GM12878 (cell line): ENCODE measurements at regions not wholly inside any gene's neighbourhood (a gene's known extent, or its start where the extent isn't known, plus 50 kb on each side); places are given as distances from the start of the nearest gene placed in this dataset.

Experiments used
- ATAC-seq: fragments of 200-7000 bp; cut with Tn5 transposase; 3 replicates; pipeline ENCODE4 v1.9.1; 2020; ENCODE audit warnings: mild to moderate bottlenecking, moderate library complexity
- BruUV-seq: library from RNA; stranded (reverse); fragments of 400-500 nt; replicated peaks from 2 replicates; lab custom pipeline; 2021; lab: Mats Ljungman, UMichigan
- CTCF ChIA-PET: fragments of 300-600 bp; sonication (Branson Sonifier 250); formaldehyde crosslinking; extraction: SDS; loops from one replicate; lab custom pipeline; 2021; ENCODE audit warnings: inconsistent platforms; lab: Yijun Ruan, JAX
- POLR2A ChIA-PET: fragments of 350-600 bp; formaldehyde crosslinking; extraction: SDS; loops from one replicate; lab custom pipeline; 2021; ENCODE audit warnings: inconsistent platforms; lab: Charles Lee
- RAD21 ChIA-PET: fragments of 300-600 bp; sonication (Branson Sonifier 250); formaldehyde crosslinking; loops from one replicate; lab custom pipeline; 2023; ENCODE audit warnings: antibody characterized with exemption; ENCODE audit not compliant: unreplicated experiment; lab: Charles Lee
- SMC1A ChIA-PET: fragments of 300-600 bp; sonication (Branson Sonifier 250); formaldehyde crosslinking; loops from one replicate; lab custom pipeline; 2023; ENCODE audit not compliant: unreplicated experiment, uncharacterized antibody; lab: Charles Lee
- DNase-seq: peaks from one replicate; pipeline ENCODE4 v3.0.0-alpha.2; 2011; ENCODE audit warnings: low read depth, low spot score
- FAIRE-seq: peaks from 3 replicates; lab custom pipeline; 2011; peaks lifted over from hg19 to GRCh38; lab: Jason Lieb, UNC
- H2AFZ ChIP-seq: 2 replicates; pipeline ENCODE4 v1.6.0; 2011; ENCODE audit warnings: low read depth, low read length, control low read depth; ENCODE audit not compliant: control insufficient read depth
- H3K27ac ChIP-seq: 2 replicates; pipeline ENCODE4 v1.5.1; 2011; ENCODE audit warnings: control low read depth; ENCODE audit not compliant: control insufficient read depth, insufficient read depth
- H3K27me3 ChIP-seq, 2 experiments: replicated peaks in 1 of 2; 2 replicates each; pipeline versions ENCODE4 v1.6.0 to v1.6.1; 2011; ENCODE audit warnings: low read length in 1 of 2; ENCODE audit not compliant: control insufficient read depth in 2 of 2, insufficient read depth in 2 of 2
- H3K36me3 ChIP-seq, 2 experiments: 2 replicates each; pipeline ENCODE4 v1.5.1; 2011; ENCODE audit warnings: low read length in 1 of 2; ENCODE audit not compliant: control insufficient read depth in 2 of 2, insufficient read depth in 2 of 2
- H3K4me1 ChIP-seq: 2 replicates; pipeline ENCODE4 v1.6.1; 2011; ENCODE audit warnings: mild to moderate bottlenecking, low read length, moderate library complexity, mixed read lengths; ENCODE audit not compliant: control insufficient read depth, insufficient read depth
- H3K4me2 ChIP-seq: 2 replicates; pipeline ENCODE4 v1.6.0; 2011; ENCODE audit warnings: control low read depth; ENCODE audit not compliant: control insufficient read depth, insufficient read depth
- H3K4me3 ChIP-seq: fragments of 200-600 bp; sonication (generic); 2 replicates; pipeline ENCODE4 v1.5.1; 2016
- H3K79me2 ChIP-seq: 2 replicates; pipeline ENCODE4 v1.6.0; 2011; ENCODE audit warnings: low read length; ENCODE audit not compliant: control insufficient read depth, insufficient read depth
- H3K9ac ChIP-seq: 2 replicates; pipeline ENCODE4 v1.8.0; 2011; ENCODE audit warnings: low read length, control low read depth, mixed read lengths; ENCODE audit not compliant: control insufficient read depth, insufficient read depth
- H3K9me3 ChIP-seq: replicated peaks from 3 replicates; pipeline ENCODE4 v1.5.1; 2011; ENCODE audit warnings: mild to moderate bottlenecking, low read length; ENCODE audit not compliant: control insufficient read depth, insufficient read depth
- H4K20me1 ChIP-seq: 2 replicates; pipeline ENCODE4 v1.6.0; 2011; ENCODE audit not compliant: control insufficient read depth, insufficient read depth
- BHLHE40 ChIP-seq, 2 experiments: fragments of 450-650 bp in 1 of 2; IDR thresholded peaks; 2 replicates each; pipeline ENCODE4 v1.6.1; 2011 to 2017; ENCODE audit warnings: low read depth in 2 of 2, borderline replicate concordance in 1 of 2, improper control_type of control experiment in 1 of 2, low read length in 1 of 2, mild to moderate bottlenecking in 1 of 2
- BMI1 ChIP-seq: fragments of 450-650 bp; IDR thresholded peaks from 2 replicates; pipeline ENCODE4 v1.6.1; 2016; ENCODE audit warnings: mild to moderate bottlenecking, moderate library complexity, borderline replicate concordance
- CHD1 ChIP-seq: IDR thresholded peaks from 2 replicates; pipeline ENCODE4 v1.6.1; 2012; ENCODE audit warnings: low read depth, low read length, improper control_type of control experiment
- EED ChIP-seq: sonication (generic); IDR thresholded peaks from 2 replicates; pipeline ENCODE4 v1.6.1; 2016; ENCODE audit warnings: antibody characterized with exemption, low read depth
- ELK1 ChIP-seq: IDR thresholded peaks from 2 replicates; pipeline ENCODE4 v1.6.1; 2012; ENCODE audit warnings: low read depth, low read length, improper control_type of control experiment
- HCFC1 ChIP-seq: fragments of 150-350 bp; IDR thresholded peaks from 2 replicates; pipeline ENCODE4 v1.6.1; 2014; ENCODE audit warnings: low read length
- IKZF2 ChIP-seq, 2 experiments: fragments of 450-650 bp; IDR thresholded peaks; 2 replicates each; pipeline ENCODE4 v1.6.1; 2017; ENCODE audit warnings: mild to moderate bottlenecking in 2 of 2, moderate library complexity in 2 of 2
- KLF5 ChIP-seq: fragments of 450-650 bp; IDR thresholded peaks from 2 replicates; pipeline ENCODE4 v1.6.1; 2014; ENCODE audit warnings: mild to moderate bottlenecking; ENCODE audit not compliant: partially characterized antibody
- MTA3 ChIP-seq: IDR thresholded peaks from 2 replicates; pipeline ENCODE4 v1.6.1; 2012; ENCODE audit warnings: low read length, inconsistent platforms, borderline replicate concordance
- PAX5 ChIP-seq: IDR thresholded peaks from 2 replicates; pipeline ENCODE4 v1.6.1; 2011; ENCODE audit warnings: low read depth, low read length, borderline replicate concordance
- PAX8 ChIP-seq: fragments of 450-650 bp; IDR thresholded peaks from 2 replicates; pipeline ENCODE4 v1.6.1; 2017; ENCODE audit warnings: mild to moderate bottlenecking, moderate library complexity
- RBBP5 ChIP-seq: fragments of 200-600 bp; sonication (generic); conservative IDR thresholded peaks from 2 replicates; pipeline ENCODE4 v1.6.1; 2016
- SPI1 ChIP-seq: IDR thresholded peaks from 2 replicates; pipeline ENCODE4 v1.6.1; 2011; ENCODE audit warnings: low read depth, mild to moderate bottlenecking, low read length, moderate library complexity, borderline replicate concordance; ENCODE audit not compliant: insufficient read depth
- TAF1 ChIP-seq: IDR thresholded peaks from 2 replicates; pipeline ENCODE4 v1.6.1; 2011; ENCODE audit warnings: mild to moderate bottlenecking, low read depth, low read length, borderline replicate concordance
- TARDBP ChIP-seq: IDR thresholded peaks from 2 replicates; pipeline ENCODE4 v1.6.1; 2016; ENCODE audit warnings: borderline replicate concordance
- TCF12 ChIP-seq: IDR thresholded peaks from 2 replicates; pipeline ENCODE4 v1.6.1; 2011; ENCODE audit warnings: low read depth, mild to moderate bottlenecking, low read length
- TCF7 ChIP-seq: IDR thresholded peaks from 2 replicates; pipeline ENCODE4 v1.6.1; 2014; ENCODE audit warnings: antibody characterized with exemption, borderline replicate concordance
- WGBS: methylation state at CpG from one replicate; pipeline ENCODE4 v1.1.6; 2016; ENCODE audit warnings: low lambda C conversion rate; ENCODE audit not compliant: insufficient replicate concordance, insufficient coverage; ENCODE audit errors: missing lambda C conversion rate; 5-methylcytosine and 5-hydroxymethylcytosine counted together
- in situ Hi-C: fragments of 300-500 bp; cut with MboI; formaldehyde crosslinking; loops from 9 replicates; pipeline ENCODE4 v1.14.3; 2018; ENCODE audit warnings: mixed read lengths
- intact Hi-C: fragments of 100-400 bp; cut with micrococcal nuclease; formaldehyde crosslinking; loops from one replicate; pipeline ENCODE4 v1.14.2; 2022; ENCODE audit not compliant: unreplicated experiment
- TF ChIP-seq, protein P1 (sequence below): fragments of 450-650 bp; formaldehyde crosslinking; IDR thresholded peaks from 2 replicates; pipeline ENCODE4 v1.5.0; 2022; ENCODE audit warnings: mild to moderate bottlenecking, missing genetic modification characterization
- TF ChIP-seq, protein P2 (sequence below): fragments of 450-650 bp; IDR thresholded peaks from 2 replicates; pipeline ENCODE4 v1.6.1; 2016; ENCODE audit warnings: mild to moderate bottlenecking

- TF ChIP-seq BMI1 (no peak), HCFC1 (no peak), TARDBP (no peak), TCF7 (no peak)
Observed at GRCh38 chr6:21984561-21984960, 312.3 kb downstream of the PRL start (continued).

DNA sequence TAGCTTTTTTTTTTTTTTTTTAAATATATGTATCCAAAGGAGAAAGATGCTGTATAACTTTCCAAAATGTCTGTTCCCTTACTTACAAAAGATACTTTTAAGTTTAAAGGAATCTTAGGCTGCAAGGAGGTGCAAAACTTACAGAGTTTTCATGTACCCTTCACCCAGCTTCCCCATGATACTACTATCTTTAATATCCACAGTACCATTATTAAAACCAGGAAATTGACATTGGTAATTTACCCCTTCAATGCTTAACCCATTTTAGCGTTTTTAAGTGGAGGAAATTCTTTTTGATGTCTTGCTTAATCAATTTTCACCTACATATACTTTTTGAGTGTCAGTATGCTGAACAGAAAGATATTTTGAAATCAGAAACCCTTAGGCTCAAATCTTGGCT lies 310.9 kb downstream of the PRL start:
- intact Hi-C loops: no loop called here
- no peak for DNase-seq
- no peak for TF ChIP-seq MTA3
- TF ChIP-seq TCF12: no peak
- TF ChIP-seq, protein P1, sequence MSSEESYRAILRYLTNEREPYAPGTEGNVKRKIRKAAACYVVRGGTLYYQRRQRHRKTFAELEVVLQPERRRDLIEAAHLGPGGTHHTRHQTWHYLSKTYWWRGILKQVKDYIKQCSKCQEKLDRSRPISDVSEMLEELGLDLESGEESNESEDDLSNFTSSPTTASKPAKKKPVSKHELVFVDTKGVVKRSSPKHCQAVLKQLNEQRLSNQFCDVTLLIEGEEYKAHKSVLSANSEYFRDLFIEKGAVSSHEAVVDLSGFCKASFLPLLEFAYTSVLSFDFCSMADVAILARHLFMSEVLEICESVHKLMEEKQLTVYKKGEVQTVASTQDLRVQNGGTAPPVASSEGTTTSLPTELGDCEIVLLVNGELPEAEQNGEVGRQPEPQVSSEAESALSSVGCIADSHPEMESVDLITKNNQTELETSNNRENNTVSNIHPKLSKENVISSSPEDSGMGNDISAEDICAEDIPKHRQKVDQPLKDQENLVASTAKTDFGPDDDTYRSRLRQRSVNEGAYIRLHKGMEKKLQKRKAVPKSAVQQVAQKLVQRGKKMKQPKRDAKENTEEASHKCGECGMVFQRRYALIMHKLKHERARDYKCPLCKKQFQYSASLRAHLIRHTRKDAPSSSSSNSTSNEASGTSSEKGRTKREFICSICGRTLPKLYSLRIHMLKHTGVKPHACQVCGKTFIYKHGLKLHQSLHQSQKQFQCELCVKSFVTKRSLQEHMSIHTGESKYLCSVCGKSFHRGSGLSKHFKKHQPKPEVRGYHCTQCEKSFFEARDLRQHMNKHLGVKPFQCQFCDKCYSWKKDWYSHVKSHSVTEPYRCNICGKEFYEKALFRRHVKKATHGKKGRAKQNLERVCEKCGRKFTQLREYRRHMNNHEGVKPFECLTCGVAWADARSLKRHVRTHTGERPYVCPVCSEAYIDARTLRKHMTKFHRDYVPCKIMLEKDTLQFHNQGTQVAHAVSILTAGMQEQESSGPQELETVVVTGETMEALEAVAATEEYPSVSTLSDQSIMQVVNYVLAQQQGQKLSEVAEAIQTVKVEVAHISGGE (CRISPR knock-in tag): no peak
- TF ChIP-seq KLF5: no peak
- TF ChIP-seq, protein P2, sequence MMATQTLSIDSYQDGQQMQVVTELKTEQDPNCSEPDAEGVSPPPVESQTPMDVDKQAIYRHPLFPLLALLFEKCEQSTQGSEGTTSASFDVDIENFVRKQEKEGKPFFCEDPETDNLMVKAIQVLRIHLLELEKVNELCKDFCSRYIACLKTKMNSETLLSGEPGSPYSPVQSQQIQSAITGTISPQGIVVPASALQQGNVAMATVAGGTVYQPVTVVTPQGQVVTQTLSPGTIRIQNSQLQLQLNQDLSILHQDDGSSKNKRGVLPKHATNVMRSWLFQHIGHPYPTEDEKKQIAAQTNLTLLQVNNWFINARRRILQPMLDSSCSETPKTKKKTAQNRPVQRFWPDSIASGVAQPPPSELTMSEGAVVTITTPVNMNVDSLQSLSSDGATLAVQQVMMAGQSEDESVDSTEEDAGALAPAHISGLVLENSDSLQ: no peak
- TF ChIP-seq IKZF2 (IDR thresholded peaks at IDR 0.05): no peak
- no peak for TF ChIP-seq CHD1
- TF ChIP-seq TAF1: no peak
- no peak for TF ChIP-seq SPI1
- TF ChIP-seq PAX8: no peak
- TF ChIP-seq RBBP5: no peak
- no peak for TF ChIP-seq ELK1
- TF ChIP-seq EED: no peak
- TF ChIP-seq PAX5: no peak
- no peak for TF ChIP-seq BHLHE40 (IDR thresholded peaks at IDR 0.05; ENCODE audit: borderline replicate concordance in 1 of 2, low read depth in 2 of 2, low read length in 1 of 2)
- Histone ChIP-seq H4K20me1 (no peaks in the 10 kb centered on the region), H2AFZ (no peak overlapping the region), H3K9ac (no peak overlapping the region), H3K9me3 (no peaks in the 10 kb centered on the region; the same call in 2 of the 3 replicates), H3K4me1 (0 out of 2 replicates have a peak, but pooled peaks cover 2% of the 10 kb centered on the region), H3K4me2 (no peak overlapping the region), H3K36me3 (no peaks in the 10 kb centered on the region), H3K27ac (no peak overlapping the region), H3K79me2 (no peaks in the 10 kb centered on the region), H3K27me3 (no peaks in the 10 kb centered on the region), H3K4me3 (no peak overlapping the region)
- FAIRE-seq: no peak
- POLR2A ChIA-PET: no interaction called here
- BruUV-seq: no TSS peak
- ATAC-seq: no peak
- CTCF ChIA-PET: interaction anchor here (1.3 to 2.3 kb wide), 2 partner anchors 12 to 14 kb away, joined by 4 to 5 read pairs; no protein-coding TSS in a partner anchor
- RAD21 ChIA-PET: no interaction called here
- in situ Hi-C loops: no loop called here
- 4% methylated on average over 1 of the region's 1 CpG for WGBS
- SMC1A ChIA-PET: interaction anchor here (0.7 to 1.9 kb wide), 3 partner anchors 43 to 211 kb away, joined by 3 to 5 read pairs (median 4); no protein-coding TSS in a partner anchor
